Neural cell (in vitro differentiated cells): ENCODE measurements at regions not wholly inside any gene's neighbourhood (a gene's known extent, or its start where the extent isn't known, plus 50 kb on each side); places are given as distances from the start of the nearest gene placed in this dataset.

ENCODE experiments used
- H2AFZ ChIP-seq: fragments of 200-600, 300-800 bp; sonication (generic), shearing (Covaris generic); 2 replicates; pipeline ENCODE4 v1.6.0; 2014; ENCODE audit warnings: low read depth, mild to moderate bottlenecking, antibody characterized with exemption, low read length, moderate library complexity
- H3F3A ChIP-seq: fragments of 200-600 bp; shearing (Covaris generic); 2 replicates; pipeline ENCODE4 v1.6.1; 2016; ENCODE audit warnings: mild to moderate bottlenecking, moderate library complexity, mixed read lengths, antibody characterized with exemption, low read length; ENCODE audit not compliant: insufficient read depth, poor library complexity, severe bottlenecking
- H3K27ac ChIP-seq: fragments of 200-600, 300-800 bp; sonication (generic), shearing (Covaris generic); 2 replicates; pipeline ENCODE4 v1.5.1; 2014; ENCODE audit warnings: mild to moderate bottlenecking, low read length, moderate library complexity
- H3K27me3 ChIP-seq: fragments of 300-800, 200-600 bp; sonication (generic), shearing (Covaris generic); 2 replicates; pipeline ENCODE4 v1.6.0; 2014; ENCODE audit warnings: mild to moderate bottlenecking, low read depth, low read length, moderate library complexity; ENCODE audit not compliant: insufficient read depth
- H3K36me3 ChIP-seq: fragments of 300-800, 200-600 bp; sonication (generic), shearing (Covaris generic); 2 replicates; pipeline ENCODE4 v1.5.1; 2014; ENCODE audit warnings: mild to moderate bottlenecking, antibody characterized with exemption, low read length, moderate library complexity; ENCODE audit not compliant: insufficient read depth
- H3K4me2 ChIP-seq: fragments of 300-800, 200-600 bp; sonication (generic), shearing (Covaris generic); 2 replicates; pipeline ENCODE4 v1.6.0; 2014; ENCODE audit warnings: mild to moderate bottlenecking, low read length
- H3K4me3 ChIP-seq: fragments of 300-800, 200-600 bp; sonication (generic), shearing (Covaris generic); 2 replicates; pipeline ENCODE4 v1.5.1; 2014; ENCODE audit warnings: mild to moderate bottlenecking, low read length, moderate library complexity
- H3K79me2 ChIP-seq: fragments of 200-600 bp; shearing (Covaris generic); replicated peaks from 2 replicates; pipeline ENCODE4 v1.6.0; 2014; ENCODE audit warnings: mild to moderate bottlenecking, low read length, moderate library complexity; ENCODE audit not compliant: insufficient read depth
- H3K9ac ChIP-seq: fragments of 300-800, 200-600 bp; sonication (generic), shearing (Covaris generic); 2 replicates; pipeline ENCODE4 v1.6.1; 2016; ENCODE audit warnings: mild to moderate bottlenecking, low read length, mixed read lengths
- H3K9me2 ChIP-seq: fragments of 200-600 bp; shearing (Covaris generic); 2 replicates; pipeline ENCODE4 v1.6.1; 2016; ENCODE audit warnings: mild to moderate bottlenecking, low read length, mixed read lengths; ENCODE audit not compliant: insufficient read depth
- H3K9me3 ChIP-seq: fragments of 200-600, 300-800 bp; sonication (generic), shearing (Covaris generic); 2 replicates; pipeline ENCODE4 v1.6.1; 2016; ENCODE audit warnings: mild to moderate bottlenecking, mixed run types, low read length, moderate library complexity, mixed read lengths
- H4K20me1 ChIP-seq: fragments of 200-600 bp; shearing (Covaris generic); 2 replicates; pipeline ENCODE4 v1.6.1; 2016; ENCODE audit warnings: mild to moderate bottlenecking, mixed run types; ENCODE audit not compliant: insufficient read depth
- EP300 ChIP-seq: fragments of 450-650 bp; conservative IDR thresholded peaks from 2 replicates; pipeline ENCODE4 v1.6.1; 2014; ENCODE audit warnings: antibody characterized with exemption, mild to moderate bottlenecking, moderate library complexity; ENCODE audit not compliant: poor library complexity, severe bottlenecking
- EZH2 ChIP-seq: fragments of 200-600, 300-800 bp; shearing (Covaris generic), sonication (generic); IDR thresholded peaks from 2 replicates; pipeline ENCODE4 v1.6.1; 2014; ENCODE audit warnings: antibody characterized with exemption, low read length, borderline replicate concordance, mild to moderate bottlenecking; ENCODE audit not compliant: insufficient read depth, poor library complexity, severe bottlenecking
- MXI1 ChIP-seq: fragments of 450-650 bp; conservative IDR thresholded peaks from 2 replicates; pipeline ENCODE4 v1.6.1; 2014; ENCODE audit warnings: antibody characterized with exemption, mild to moderate bottlenecking; ENCODE audit not compliant: poor library complexity, severe bottlenecking
- POLR2AphosphoS5 ChIP-seq: IDR thresholded peaks from 2 replicates; pipeline ENCODE4 v1.6.1; 2012
- RAD21 ChIP-seq: fragments of 450-650 bp; conservative IDR thresholded peaks from 2 replicates; pipeline ENCODE4 v1.6.1; 2014; ENCODE audit warnings: antibody characterized with exemption, mild to moderate bottlenecking, moderate library complexity
- REST ChIP-seq: IDR thresholded peaks from 2 replicates; pipeline ENCODE4 v1.6.1; 2012; ENCODE audit warnings: borderline replicate concordance
- SMC3 ChIP-seq: fragments of 450-650 bp; conservative IDR thresholded peaks from 2 replicates; pipeline ENCODE4 v1.6.1; 2014; ENCODE audit warnings: antibody characterized with exemption, mild to moderate bottlenecking, moderate library complexity; ENCODE audit not compliant: poor library complexity
- TAF1 ChIP-seq: IDR thresholded peaks from 2 replicates; pipeline ENCODE4 v1.6.1; 2012; ENCODE audit warnings: low read depth
- TF ChIP-seq, protein P1 (sequence below): fragments of 450-650 bp; IDR thresholded peaks from 2 replicates; pipeline ENCODE4 v1.5.1; 2014; ENCODE audit warnings: antibody characterized with exemption, mild to moderate bottlenecking, moderate library complexity; ENCODE audit not compliant: poor library complexity, severe bottlenecking

GRCh38 chr16:86064431-86065250 is 165.7 kb downstream of the IRF8 start:
- Histone ChIP-seq H3K9ac (no peak overlapping the region), H3F3A (no peaks in the 10 kb centered on the region), H4K20me1 (no peaks in the 10 kb centered on the region), H3K27me3 (no peaks in the 10 kb centered on the region), H3K9me3 (peaks cover 3% of the 10 kb centered on the region), H3K4me3 (no peak overlapping the region), H3K79me2 (no peaks in the 10 kb centered on the region), H3K27ac (no peak overlapping the region), H3K9me2 (no peaks in the 10 kb centered on the region), H3K4me2 (no peak overlapping the region), H2AFZ (no peak overlapping the region), H3K36me3 (no peaks in the 10 kb centered on the region)
- no peak for TF ChIP-seq TAF1
- no peak for TF ChIP-seq EP300
- TF ChIP-seq RAD21 = no peak

GRCh38 chr16:86065711-86066110 is 166.7 kb downstream of the IRF8 start:
- Histone ChIP-seq H4K20me1 (no peaks in the 10 kb centered on the region), H2AFZ (no peak overlapping the region), H3K9me3 (peaks cover 3% of the 10 kb centered on the region), H3K4me2 (no peak overlapping the region), H3K9me2 (no peaks in the 10 kb centered on the region), H3K36me3 (no peaks in the 10 kb centered on the region), H3F3A (no peaks in the 10 kb centered on the region), H3K4me3 (no peak overlapping the region), H3K79me2 (no peaks in the 10 kb centered on the region), H3K27ac (no peak overlapping the region), H3K27me3 (no peaks in the 10 kb centered on the region), H3K9ac (no peak overlapping the region)
- TF ChIP-seq MXI1 = no peak
- TF ChIP-seq POLR2AphosphoS5 = no peak
- TF ChIP-seq TAF1 = no peak
- no peak for TF ChIP-seq SMC3
- TF ChIP-seq EP300 = no peak
- TF ChIP-seq REST = no peak
- no peak for TF ChIP-seq RAD21
- no peak for TF ChIP-seq EZH2
- TF ChIP-seq, protein P1, sequence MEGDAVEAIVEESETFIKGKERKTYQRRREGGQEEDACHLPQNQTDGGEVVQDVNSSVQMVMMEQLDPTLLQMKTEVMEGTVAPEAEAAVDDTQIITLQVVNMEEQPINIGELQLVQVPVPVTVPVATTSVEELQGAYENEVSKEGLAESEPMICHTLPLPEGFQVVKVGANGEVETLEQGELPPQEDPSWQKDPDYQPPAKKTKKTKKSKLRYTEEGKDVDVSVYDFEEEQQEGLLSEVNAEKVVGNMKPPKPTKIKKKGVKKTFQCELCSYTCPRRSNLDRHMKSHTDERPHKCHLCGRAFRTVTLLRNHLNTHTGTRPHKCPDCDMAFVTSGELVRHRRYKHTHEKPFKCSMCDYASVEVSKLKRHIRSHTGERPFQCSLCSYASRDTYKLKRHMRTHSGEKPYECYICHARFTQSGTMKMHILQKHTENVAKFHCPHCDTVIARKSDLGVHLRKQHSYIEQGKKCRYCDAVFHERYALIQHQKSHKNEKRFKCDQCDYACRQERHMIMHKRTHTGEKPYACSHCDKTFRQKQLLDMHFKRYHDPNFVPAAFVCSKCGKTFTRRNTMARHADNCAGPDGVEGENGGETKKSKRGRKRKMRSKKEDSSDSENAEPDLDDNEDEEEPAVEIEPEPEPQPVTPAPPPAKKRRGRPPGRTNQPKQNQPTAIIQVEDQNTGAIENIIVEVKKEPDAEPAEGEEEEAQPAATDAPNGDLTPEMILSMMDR = no peak
